ENCODE measurements at regions not wholly inside any gene's neighbourhood (a gene's known extent, or its start where the extent isn't known, plus 50 kb on each side); places are given as distances from the start of the nearest gene placed in this dataset.

GRCh38 chr2:65919550-65920188 is 487.3 kb upstream of the SPRED2 start:
- TF ChIP-seq ATF2 (tag by site-specific recombination; IDR thresholded peaks at IDR 0.05; ENCODE audit: low read depth) (no peak), ZNF391 (tag by site-specific recombination; IDR thresholded peaks at IDR 0.05; ENCODE audit: borderline replicate concordance, low read depth) (no peak), ZNF518A (tag by site-specific recombination; conservative IDR thresholded peaks at IDR 0.05; ENCODE audit: low read depth) (no peak), ZEB2 (tag by site-specific recombination; IDR thresholded peaks at IDR 0.05) (no peak)
- Histone ChIP-seq H3K27ac (ENCODE audit: extremely low read depth, low read depth, low read length) (no peak overlapping the region), H3K36me3 (ENCODE audit: control insufficient read depth in 2 of 2, insufficient read depth in 1 of 2, low read length in 2 of 2) (no peaks in the 10 kb centered on the region), H3K4me3 (ENCODE audit: low read depth, low read length) (no peak overlapping the region), H3K9me3 (ENCODE audit: control insufficient read depth, insufficient read depth, low read depth, low read length) (no peaks in the 10 kb centered on the region), H3K4me1 (ENCODE audit: control insufficient read depth, insufficient read depth, low read length) (no peaks in the 10 kb centered on the region)
- POLR2A ChIA-PET = interaction anchor here (1.7 kb wide), 1 partner anchor 514 kb away, joined by 7 read pairs; the partner anchor contains the start of gene MEIS1
- CTCF ChIA-PET = interaction anchor here (0.5 to 1.5 kb wide), 6 partner anchors 16 to 1920 kb away, joined by 3 to 5 read pairs (median 3); no protein-coding TSS in a partner anchor

GRCh38 chr2:65918760-65919187 is 486.4 kb upstream of the SPRED2 start:
- ChIA-PET POLR2A (interaction anchor here (1.7 kb wide), 1 partner anchor 515 kb away, joined by 7 read pairs; the partner anchor contains the start of gene MEIS1), CTCF (interaction anchor here (0.6 to 1.5 kb wide), 8 partner anchors 15 to 1921 kb away, joined by 3 to 5 read pairs (median 3); no protein-coding TSS in a partner anchor)
- TF ChIP-seq ZNF654 (tag by site-specific recombination; IDR thresholded peaks at IDR 0.05; ENCODE audit: low read depth) (peak; percentile 14; the same call in 1 of the 2 replicates), ZNF138 (tag by site-specific recombination; IDR thresholded peaks at IDR 0.05; ENCODE audit: borderline replicate concordance) (no peak), ZNF148 (tag by site-specific recombination; IDR thresholded peaks at IDR 0.05; ENCODE audit: borderline replicate concordance) (no peak)
- Histone ChIP-seq H3K9me3 (ENCODE audit: control insufficient read depth, insufficient read depth, low read depth, low read length) (no peaks in the 10 kb centered on the region), H3K36me3 (ENCODE audit: control insufficient read depth in 2 of 2, insufficient read depth in 1 of 2, low read length in 2 of 2) (no peaks in the 10 kb centered on the region), H3K27ac (ENCODE audit: extremely low read depth, low read depth, low read length) (no peak overlapping the region), H3K4me3 (ENCODE audit: low read depth, low read length) (no peak overlapping the region), H3K4me1 (ENCODE audit: control insufficient read depth, insufficient read depth, low read length) (no peaks in the 10 kb centered on the region)

- POLR2A ChIA-PET = interaction anchor here (1.7 kb wide), 1 partner anchor 516 kb away, joined by 7 read pairs; the partner anchor contains the start of gene MEIS1
- CTCF ChIA-PET = interaction anchor here (1.3 kb wide), 1 partner anchor 17 kb away, joined by 5 read pairs; no protein-coding TSS in a partner anchor
- Histone ChIP-seq H3K9me3 (ENCODE audit: control insufficient read depth, insufficient read depth, low read depth, low read length) (no peaks in the 10 kb centered on the region), H3K4me1 (ENCODE audit: control insufficient read depth, insufficient read depth, low read length) (no peaks in the 10 kb centered on the region), H3K4me3 (ENCODE audit: low read depth, low read length) (no peak overlapping the region), H3K36me3 (ENCODE audit: control insufficient read depth in 2 of 2, insufficient read depth in 1 of 2, low read length in 2 of 2) (no peaks in the 10 kb centered on the region), H3K27ac (ENCODE audit: extremely low read depth, low read depth, low read length) (no peak overlapping the region)
- no peak for TF ChIP-seq ZNF37A (tag by site-specific recombination; IDR thresholded peaks at IDR 0.05)
- TF ChIP-seq ZNF600 (tag by site-specific recombination; IDR thresholded peaks at IDR 0.05) = no peak
- TF ChIP-seq ZNF202 (tag by site-specific recombination; IDR thresholded peaks at IDR 0.05; ENCODE audit: borderline replicate concordance) = no peak
- no peak for TF ChIP-seq YY1 (tag by site-specific recombination; IDR thresholded peaks at IDR 0.05)
- TF ChIP-seq ZNF791 (tag by site-specific recombination; IDR thresholded peaks at IDR 0.05) = no peak
- no peak for TF ChIP-seq ZNF394 (tag by site-specific recombination; IDR thresholded peaks at IDR 0.05; ENCODE audit: borderline replicate concordance)
- TF ChIP-seq ZNF324 (tag by site-specific recombination; IDR thresholded peaks at IDR 0.05) = no peak
- TF ChIP-seq ZNF133 (tag by site-specific recombination; IDR thresholded peaks at IDR 0.05) = no peak
- no peak for TF ChIP-seq ZNF473 (tag by site-specific recombination; IDR thresholded peaks at IDR 0.05)
- TF ChIP-seq ZNF76 (tag by site-specific recombination; IDR thresholded peaks at IDR 0.05; ENCODE audit: borderline replicate concordance, low read depth) = no peak
- TF ChIP-seq ELK4 (IDR thresholded peaks at IDR 0.05; ENCODE audit: borderline replicate concordance, low read depth, low read length) = no peak
- TF ChIP-seq ZNF670 (tag by site-specific recombination; IDR thresholded peaks at IDR 0.05; ENCODE audit: low read depth) = no peak
- no peak for TF ChIP-seq ZNF701 (tag by site-specific recombination; IDR thresholded peaks at IDR 0.05)
- TF ChIP-seq ZNF138 (tag by site-specific recombination; IDR thresholded peaks at IDR 0.05; ENCODE audit: borderline replicate concordance) = no peak
Observed at GRCh38 chr2:65917986-65918385, 485.6 kb upstream of the SPRED2 start.
